ENCODE measurements at regions not wholly inside any gene's neighbourhood (a gene's known extent, or its start where the extent isn't known, plus 50 kb on each side); places are given as distances from the start of the nearest gene placed in this dataset.

DNA sequence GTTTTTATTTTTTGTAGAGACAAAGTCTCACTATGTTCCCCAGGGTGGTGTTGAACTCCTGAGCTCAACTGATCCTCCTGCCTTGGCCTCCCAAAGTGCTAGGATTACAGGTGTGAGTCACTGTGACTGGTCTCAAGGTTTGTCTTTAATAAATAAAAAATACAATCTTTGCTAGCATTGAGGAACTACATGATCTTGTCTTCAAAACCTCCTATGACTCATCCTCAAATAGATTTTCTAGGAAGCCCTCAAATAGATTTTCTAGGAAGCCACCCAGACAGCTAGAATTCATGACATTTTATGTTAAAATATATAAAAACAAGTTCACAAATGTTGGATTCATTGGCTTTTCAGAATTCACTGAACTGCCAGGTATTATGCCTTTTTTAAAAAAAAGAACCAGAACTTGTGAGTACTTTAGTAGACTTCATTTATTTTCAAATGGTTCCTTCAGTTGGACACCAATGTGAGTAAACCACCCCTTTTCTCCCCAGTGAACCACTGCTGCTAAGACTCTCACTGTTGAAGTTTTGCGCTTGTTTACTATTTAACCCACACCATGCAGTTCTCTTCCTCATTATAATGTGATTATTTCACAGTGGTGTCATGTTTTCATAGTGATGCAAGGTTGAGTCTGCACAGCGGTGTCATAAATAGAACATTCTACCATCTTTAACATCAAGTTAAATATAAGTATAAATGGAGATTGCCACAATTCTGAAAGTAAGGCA, 303.9 kb downstream of the CASP12 start:
- no peak for DNase-seq (ENCODE audit: low read depth)

GRCh38 chr11:104588970-104589369, 309.3 kb downstream of the CASP12 start:
- DNase-seq (ENCODE audit: low read depth) = no peak

DNA sequence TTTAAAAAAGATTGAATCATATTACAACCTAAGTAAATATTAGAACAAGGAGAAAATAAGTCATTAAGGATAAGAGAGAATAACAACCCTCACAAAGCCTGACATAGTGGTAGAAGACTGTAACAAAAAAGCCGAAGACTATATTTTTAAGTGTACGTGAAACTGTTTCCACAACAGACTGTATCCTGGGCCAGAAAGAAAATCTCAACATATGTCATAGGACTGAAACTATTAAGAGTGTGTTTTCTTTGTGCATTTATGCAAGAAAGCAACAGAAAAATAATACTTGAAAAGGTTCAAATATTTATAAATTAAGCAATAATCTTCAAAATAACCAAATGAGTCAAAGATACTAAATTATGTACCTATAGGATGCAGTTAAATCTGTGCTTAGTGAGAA, 309.8 kb downstream of the CASP12 start:
- DNase-seq (ENCODE audit: low read depth) = no peak

DNA sequence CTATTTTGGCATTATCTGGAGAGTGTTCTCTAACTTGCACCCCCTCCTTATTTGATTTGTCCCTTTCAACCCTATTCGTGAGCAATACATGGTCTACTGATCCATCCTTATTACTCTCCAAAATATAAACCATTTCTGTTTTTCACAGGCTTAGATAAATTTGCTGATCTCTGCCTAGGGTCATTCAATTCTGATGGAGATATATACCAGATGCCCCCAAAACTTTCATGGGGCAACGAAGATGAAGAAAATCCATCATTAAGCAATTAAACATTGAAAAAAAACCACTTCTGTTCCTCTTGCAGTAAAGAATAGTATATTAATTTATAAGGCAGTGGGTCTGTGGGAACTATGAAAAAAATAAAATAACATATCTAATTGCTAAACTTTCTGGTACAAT, 313.4 kb downstream of the CASP12 start:
- no peak for DNase-seq (ENCODE audit: low read depth)

- DNase-seq (ENCODE audit: low read depth) = no peak
These were observed 314.4 kb downstream of the CASP12 start for GRCh38 chr11:104583857-104584256.

GRCh38 chr11:104582431-104582830, 315.8 kb downstream of the CASP12 start:
- no peak for DNase-seq (ENCODE audit: low read depth)

DNA sequence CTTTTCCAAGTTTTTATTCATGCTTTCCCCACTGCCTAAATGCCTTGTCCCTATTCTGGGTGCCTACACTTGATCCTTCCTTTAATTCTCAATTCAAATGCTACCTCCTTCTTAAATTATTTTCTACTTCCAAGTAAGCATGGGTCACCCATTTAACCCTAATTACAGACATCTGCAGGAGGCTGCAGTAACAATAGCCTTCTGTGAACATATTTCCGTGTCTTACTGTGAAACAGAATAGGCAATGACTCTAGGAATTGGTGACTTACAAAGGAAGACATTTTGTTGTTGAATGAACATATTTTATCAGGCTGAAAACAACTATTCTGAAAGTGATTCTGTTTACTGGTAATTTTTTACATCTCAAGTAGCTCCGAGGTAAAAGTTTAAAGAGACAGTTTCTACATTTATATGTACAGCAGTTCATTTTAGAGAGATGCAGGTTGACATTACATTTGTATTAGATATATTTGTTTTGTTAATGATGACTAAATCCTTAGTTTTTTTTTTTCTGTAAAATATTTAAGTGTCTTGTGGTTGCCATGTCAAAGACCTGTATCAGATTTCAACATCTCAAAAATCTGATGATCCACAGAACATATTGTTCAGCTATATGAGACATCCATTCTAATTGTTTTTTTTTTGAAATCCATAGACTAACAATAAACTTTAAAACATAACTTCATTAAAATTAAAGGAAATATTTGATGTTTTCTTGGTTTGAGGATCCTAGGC, 316.8 kb downstream of the CASP12 start:
- DNase-seq (ENCODE audit: low read depth) = no peak

GRCh38 chr11:104573441-104573990, 324.7 kb downstream of the CASP12 start:
- DNase-seq (ENCODE audit: low read depth) = no peak

GRCh38 chr11:104572279-104572678, 326.0 kb downstream of the CASP12 start:
- no peak for DNase-seq (ENCODE audit: low read depth)

DNA sequence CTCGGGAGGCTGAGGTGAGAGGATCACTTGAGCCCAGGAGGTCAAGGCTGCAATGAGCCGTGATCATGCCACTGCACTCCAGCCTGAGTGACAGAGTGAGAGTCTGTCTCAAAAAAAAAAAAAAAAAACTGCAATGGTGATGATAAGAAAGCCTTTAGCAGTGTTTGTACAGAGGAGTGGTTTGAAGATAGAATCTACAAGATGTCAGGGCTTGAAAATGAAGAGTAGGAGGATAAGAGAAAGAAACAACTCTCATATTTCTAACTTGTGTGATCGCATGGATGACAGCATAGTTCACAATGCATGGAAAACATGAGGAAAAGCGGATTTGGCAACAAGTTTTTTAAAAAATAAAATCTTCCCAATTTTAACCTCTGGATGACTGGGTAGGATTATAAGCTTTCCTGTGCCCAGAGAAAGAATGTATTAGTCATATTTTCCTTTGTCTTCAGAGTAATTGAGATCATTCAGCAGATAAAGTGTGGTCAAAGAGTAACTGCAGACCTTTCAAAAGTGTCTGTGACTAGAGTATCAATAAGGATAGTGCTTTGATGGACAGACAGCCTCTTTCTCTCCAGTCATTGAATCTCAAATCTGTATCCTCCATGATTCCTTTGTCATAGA, 328.1 kb downstream of the CASP12 start:
- DNase-seq (ENCODE audit: low read depth) = no peak

DNA sequence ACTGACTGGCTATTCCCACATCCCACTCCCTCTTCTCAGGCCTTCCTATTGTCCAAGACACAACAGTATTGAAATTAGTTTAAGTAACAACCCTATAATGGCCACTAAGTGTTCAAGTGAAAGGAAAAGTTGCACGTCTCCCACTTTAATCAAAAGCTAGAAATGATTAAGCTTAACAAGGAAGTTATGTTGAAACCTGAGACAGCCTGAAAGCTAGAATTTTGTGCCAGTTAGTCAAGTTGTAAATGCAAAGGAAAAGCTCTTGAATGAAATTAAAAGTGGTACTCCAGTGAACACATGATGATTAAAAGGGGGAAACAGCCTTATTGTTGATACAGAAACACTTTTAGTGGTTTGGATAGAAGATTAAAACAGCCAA, 332.7 kb downstream of the CASP12 start:
- DNase-seq (ENCODE audit: low read depth) = no peak

DNA sequence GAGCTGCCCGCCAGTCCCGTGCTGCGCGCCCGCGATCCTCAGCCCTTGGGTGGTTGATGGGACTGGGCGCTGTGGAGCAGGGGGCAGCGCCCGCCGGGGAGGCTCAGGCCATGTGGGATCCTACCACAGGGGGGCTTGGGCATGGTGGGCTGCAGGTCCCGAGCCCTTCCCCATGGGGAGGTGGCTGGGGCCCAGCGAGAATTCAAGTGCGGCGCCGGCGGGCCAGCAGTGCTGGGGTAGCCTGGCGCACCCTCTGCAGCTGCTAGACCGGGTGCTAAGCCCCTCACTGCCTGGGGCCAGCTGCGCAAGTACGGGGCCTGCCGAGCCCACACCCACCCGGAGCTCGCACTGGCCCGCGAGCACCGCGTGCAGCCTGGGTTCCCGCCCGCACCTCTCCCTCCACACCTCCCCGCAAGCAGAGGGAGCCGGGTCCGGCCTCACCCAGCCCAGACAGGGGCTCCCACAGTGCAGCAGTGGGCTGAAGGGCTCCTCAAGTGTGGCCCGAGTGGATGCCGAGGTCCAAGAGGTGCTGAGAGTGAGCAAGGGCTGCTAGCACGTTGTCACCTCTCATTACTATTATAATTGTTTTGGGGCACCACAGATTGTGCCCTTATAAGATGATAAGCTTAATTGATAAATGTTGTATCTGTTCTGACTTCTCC, 333.2 kb downstream of the CASP12 start:
- no peak for DNase-seq (ENCODE audit: low read depth)

DNA sequence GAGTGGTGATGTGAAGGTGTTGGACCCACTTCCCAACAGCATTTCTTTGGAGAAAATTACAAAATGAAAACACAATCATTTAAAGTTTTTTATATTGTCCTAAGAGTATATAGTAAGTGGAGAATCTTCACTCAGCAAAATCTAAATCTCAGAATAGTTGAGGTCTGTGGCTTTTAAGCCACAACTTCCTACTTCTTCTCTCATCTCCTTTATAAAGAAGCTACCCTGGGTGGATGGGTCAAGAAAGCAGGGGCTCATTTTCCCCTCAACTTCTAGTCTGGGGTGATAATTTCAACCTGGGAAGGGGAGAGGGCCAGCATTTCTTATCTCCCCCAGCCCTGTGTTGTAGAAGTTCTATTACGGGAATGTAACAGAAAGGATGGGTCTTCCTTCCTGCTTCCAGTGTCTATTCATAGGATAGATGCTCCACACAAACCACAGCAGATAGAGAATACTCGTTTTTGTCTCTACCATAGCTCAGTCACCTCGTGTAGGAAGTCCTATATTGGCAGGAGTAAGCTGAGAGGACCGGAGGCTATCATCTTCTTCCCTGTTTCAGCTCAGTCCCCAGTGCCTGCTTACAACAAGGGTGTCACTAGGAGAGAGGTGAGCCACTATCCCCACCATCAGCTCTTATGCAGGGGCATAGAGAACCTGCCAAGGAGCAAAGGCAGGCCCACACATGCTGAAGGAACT, 341.5 kb downstream of the CASP12 start:
- DNase-seq (ENCODE audit: low read depth) = no peak

GRCh38 chr11:104549019-104549418, 349.2 kb downstream of the CASP12 start:
- DNase-seq (ENCODE audit: low read depth) = no peak

DNA sequence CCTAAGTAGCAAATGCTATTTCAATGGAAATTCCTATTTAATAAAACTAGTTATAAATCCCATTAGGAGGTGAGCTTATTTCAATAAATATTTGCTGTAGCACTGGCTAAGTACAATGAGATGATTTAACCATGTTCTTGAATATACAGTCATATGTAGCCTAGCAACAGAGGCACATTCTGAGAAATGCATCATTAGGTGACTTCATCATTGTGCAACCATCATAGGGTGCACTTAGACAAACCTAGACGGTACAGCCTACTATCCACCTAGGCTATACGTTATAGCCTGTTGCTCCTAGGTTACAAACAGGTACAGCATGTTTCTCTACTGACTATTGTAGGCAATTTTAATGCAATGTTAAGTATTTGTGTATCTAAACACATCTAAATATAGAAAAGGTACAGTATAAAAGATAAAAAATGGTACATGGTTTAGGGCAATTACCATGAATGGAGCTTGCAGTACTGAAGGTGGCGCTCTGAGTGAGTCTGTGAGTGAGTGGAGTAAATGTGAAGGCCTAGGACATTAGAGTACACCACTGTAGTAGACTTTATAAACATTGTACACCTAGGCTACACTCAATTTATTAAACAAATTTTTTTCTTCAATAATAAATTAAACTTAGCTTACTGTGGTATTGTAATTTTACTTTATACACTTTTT, 350.1 kb downstream of the CASP12 start:
- DNase-seq (ENCODE audit: low read depth) = no peak

DNA sequence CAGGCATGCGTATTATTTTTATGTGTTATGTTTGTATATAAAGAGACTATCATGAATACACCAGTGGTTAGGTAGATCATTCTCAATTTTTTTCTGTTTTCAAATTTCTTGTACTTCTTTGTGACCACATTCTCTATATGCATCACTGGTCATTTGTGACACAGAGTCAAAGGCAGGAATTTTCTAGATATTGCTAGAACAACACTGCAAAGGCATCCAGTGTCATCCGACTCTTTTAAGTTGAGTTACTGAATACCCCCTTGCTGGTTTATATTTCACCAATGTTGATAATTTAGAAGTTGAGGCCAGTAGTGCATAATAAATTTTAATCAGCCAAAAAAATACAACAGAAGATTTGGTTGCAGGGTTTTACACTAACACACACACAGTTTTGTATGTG, 351.8 kb downstream of the CASP12 start:
- DNase-seq (ENCODE audit: low read depth) = no peak

DNA sequence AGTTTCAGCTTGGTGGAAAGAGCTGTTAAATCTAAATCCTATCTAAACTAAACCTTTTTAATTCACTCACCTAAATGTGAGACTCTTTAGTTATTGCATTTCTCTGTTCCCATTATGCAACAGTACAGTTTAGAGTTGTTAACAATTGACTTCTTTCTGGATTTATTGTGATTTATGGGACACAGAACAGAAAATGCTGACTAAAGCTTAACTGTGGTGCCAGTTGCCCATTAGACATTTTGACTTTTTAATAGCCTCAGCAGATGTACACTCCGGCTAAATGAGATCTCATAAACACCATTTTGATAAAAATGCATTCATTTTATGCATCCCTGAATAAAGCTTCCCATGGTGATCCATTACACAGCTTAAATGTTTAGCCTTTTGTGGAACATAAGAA, 356.6 kb downstream of the CASP12 start:
- DNase-seq (ENCODE audit: low read depth) = no peak

DNA sequence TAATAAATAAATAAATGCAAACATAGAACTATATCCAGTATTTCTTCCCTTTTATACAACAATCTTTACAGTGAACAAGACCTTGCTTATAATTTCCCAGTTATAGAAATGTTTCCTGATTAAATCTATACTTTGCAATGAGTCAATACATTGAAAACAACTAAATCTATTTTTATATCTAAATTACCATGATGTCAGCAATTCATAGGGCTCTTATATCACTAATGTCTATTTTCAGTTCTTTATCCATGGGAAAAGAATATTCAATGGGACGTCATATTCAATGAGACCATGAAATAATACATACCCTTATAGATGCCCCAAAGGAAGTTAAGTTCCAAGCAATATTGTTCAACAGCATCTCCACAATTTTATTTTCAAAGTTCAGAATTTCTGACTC, 359.9 kb downstream of the CASP12 start:
- DNase-seq (ENCODE audit: low read depth) = no peak

DNA sequence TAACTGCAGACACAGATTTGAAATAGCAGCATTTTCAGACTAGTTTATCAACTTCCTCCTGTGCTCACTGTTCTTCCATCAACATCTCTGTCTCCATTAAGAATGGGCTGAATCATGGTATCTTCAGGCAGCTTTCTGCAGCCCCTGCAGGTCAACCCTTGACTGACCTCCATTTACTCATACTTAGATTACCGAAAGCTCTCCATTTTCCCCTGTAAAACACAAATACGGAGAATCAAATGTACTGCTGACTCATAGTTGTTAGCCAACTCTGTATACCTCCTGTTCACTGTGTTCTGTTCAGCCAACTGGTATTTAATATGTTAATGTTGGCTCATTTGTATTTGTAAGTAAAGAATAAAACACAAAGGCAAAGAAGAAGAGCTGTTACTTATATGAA, 364.0 kb downstream of the CASP12 start:
- no peak for DNase-seq (ENCODE audit: low read depth)

GRCh38 chr11:104531894-104532293, 366.4 kb downstream of the CASP12 start:
- no peak for DNase-seq (ENCODE audit: low read depth)

- no peak for DNase-seq (ENCODE audit: low read depth)
These were observed 367.1 kb upstream of the PDGFD start for GRCh38 chr11:104531075-104531474.
